DND-41 (cell line): ENCODE measurements at regions not wholly inside any gene's neighbourhood (a gene's known extent, or its start where the extent isn't known, plus 50 kb on each side); places are given as distances from the start of the nearest gene placed in this dataset.
A peak's percentile ranks its signal among the peaks of the same experiment; 100 is the strongest.

ENCODE experiments used
- ATAC-seq: fragments of 200-7000 bp; cut with Tn5 transposase; 3 replicates; pipeline ENCODE4 v1.9.1; 2021; ENCODE audit warnings: low read depth; ENCODE audit not compliant: insufficient read depth
- DNase-seq: peaks from one replicate; pipeline ENCODE4 v3.0.0-alpha.2; 2020
- H2AFZ ChIP-seq: 2 replicates; pipeline ENCODE4 v1.6.0; 2012; ENCODE audit warnings: low read depth, low read length
- H3K27ac ChIP-seq: 2 replicates; pipeline ENCODE4 v1.5.1; 2012; ENCODE audit warnings: low read length, inconsistent platforms
- H3K27me3 ChIP-seq: fragments of 200-600 bp; sonication (generic); 2 replicates; pipeline ENCODE4 v1.6.0; 2012; ENCODE audit warnings: low read length, mild to moderate bottlenecking, inconsistent platforms; ENCODE audit not compliant: insufficient read depth, poor library complexity
- H3K36me3 ChIP-seq: 2 replicates; pipeline ENCODE4 v1.5.1; 2012; ENCODE audit warnings: low read length, inconsistent platforms; ENCODE audit not compliant: insufficient read depth
- H3K4me1 ChIP-seq: 2 replicates; pipeline ENCODE4 v1.5.1; 2012; ENCODE audit warnings: mild to moderate bottlenecking, low read length; ENCODE audit not compliant: insufficient read depth
- H3K4me2 ChIP-seq: 2 replicates; pipeline ENCODE4 v1.6.0; 2012; ENCODE audit warnings: mild to moderate bottlenecking, moderate library complexity, low read length, inconsistent platforms; ENCODE audit not compliant: insufficient read depth
- H3K4me3 ChIP-seq, 2 experiments: fragments of 200-600 bp in 1 of 2; shearing (Covaris generic) in 1 of 2; 2 replicates each; pipeline ENCODE4 v1.5.1; 2012 to 2016; ENCODE audit warnings: inconsistent platforms in 2 of 2, low read length in 2 of 2, mild to moderate bottlenecking in 2 of 2, low read depth in 1 of 2, moderate library complexity in 1 of 2
- H3K79me2 ChIP-seq: 2 replicates; pipeline ENCODE4 v1.6.0; 2012; ENCODE audit warnings: low read length, inconsistent platforms; ENCODE audit not compliant: insufficient read depth
- H3K9ac ChIP-seq: 2 replicates; pipeline ENCODE4 v1.6.0; 2012; ENCODE audit warnings: low read depth, mild to moderate bottlenecking, inconsistent platforms, low read length, moderate library complexity
- H3K9me3 ChIP-seq: 2 replicates; pipeline ENCODE4 v1.5.1; 2012; ENCODE audit warnings: low read length, moderate library complexity, mild to moderate bottlenecking, inconsistent platforms; ENCODE audit not compliant: insufficient read depth, severe bottlenecking
- H4K20me1 ChIP-seq: 2 replicates; pipeline ENCODE4 v1.6.0; 2012; ENCODE audit warnings: low read length; ENCODE audit not compliant: insufficient read depth
- CTCF ChIP-seq: IDR thresholded peaks from 2 replicates; pipeline ENCODE4 v1.5.1; 2012; ENCODE audit warnings: borderline replicate concordance, low read length, moderate library complexity, mild to moderate bottlenecking; ENCODE audit not compliant: poor library complexity, severe bottlenecking; ENCODE audit errors: extremely low read depth
- EZH2 ChIP-seq: IDR thresholded peaks from 3 replicates; pipeline ENCODE4 v1.6.1; 2012; ENCODE audit warnings: borderline replicate concordance, low read depth, mild to moderate bottlenecking, moderate library complexity, low read length, inconsistent platforms; ENCODE audit not compliant: severe bottlenecking

GRCh38 chr2:160630801-160631590 is 137.4 kb upstream of the RBMS1 start:
- no peak for TF ChIP-seq EZH2
- TF ChIP-seq CTCF, result no peak
- Histone ChIP-seq H3K27ac (no peak overlapping the region), H3K36me3 (no peaks in the 10 kb centered on the region), H3K27me3 (no peaks in the 10 kb centered on the region), H3K9ac (no peak overlapping the region), H3K4me2 (no peak overlapping the region), H3K79me2 (no peaks in the 10 kb centered on the region), H3K4me3 (no peak overlapping the region), H4K20me1 (no peaks in the 10 kb centered on the region), H3K9me3 (no peaks in the 10 kb centered on the region), H3K4me1 (no peaks in the 10 kb centered on the region), H2AFZ (peak overlapping the region; percentile 51; the same call in 1 of the 2 replicates)
- ATAC-seq, result no peak
- no peak for DNase-seq

- no peaks in the 10 kb centered on the region for H3K27me3 ChIP-seq
- no peaks in the 10 kb centered on the region for H3K79me2 ChIP-seq
- no peak overlapping the region for H3K9ac ChIP-seq
- DNase-seq (no peak), ATAC-seq (no peak)
- H3K4me3 ChIP-seq, result no peak overlapping the region
- no peaks in the 10 kb centered on the region for H3K9me3 ChIP-seq
- H3K27ac ChIP-seq, result no peak overlapping the region
- no peaks in the 10 kb centered on the region for H4K20me1 ChIP-seq
- no peak overlapping the region for H3K4me2 ChIP-seq
- TF ChIP-seq CTCF (no peak), EZH2 (no peak)
- H2AFZ ChIP-seq, result no peak overlapping the region
- H3K4me1 ChIP-seq, result no peaks in the 10 kb centered on the region
- H3K36me3 ChIP-seq, result no peaks in the 10 kb centered on the region
Measured at GRCh38 chr2:160632084-160632975, 138.7 kb upstream of the RBMS1 start.

GRCh38 chr2:160634436-160634835 is 140.8 kb upstream of the RBMS1 start:
- no peak overlapping the region for H2AFZ ChIP-seq
- no peak for ATAC-seq
- H3K4me3 ChIP-seq, result no peak overlapping the region

More at GRCh38 chr2:160634436-160634835, 140.8 kb upstream of the RBMS1 start:
- Histone ChIP-seq H3K36me3 (no peaks in the 10 kb centered on the region), H3K4me2 (no peak overlapping the region), H3K4me1 (no peaks in the 10 kb centered on the region), H3K79me2 (no peaks in the 10 kb centered on the region), H4K20me1 (no peaks in the 10 kb centered on the region), H3K9me3 (peaks cover 3% of the 10 kb centered on the region), H3K9ac (no peak overlapping the region), H3K27me3 (no peaks in the 10 kb centered on the region), H3K27ac (no peak overlapping the region)
- DNase-seq, result no peak
- TF ChIP-seq CTCF (no peak), EZH2 (no peak)
